DMS 273 (cell line): ENCODE measurements at regions not wholly inside any gene's neighbourhood (a gene's known extent, or its start where the extent isn't known, plus 50 kb on each side); places are given as distances from the start of the nearest gene placed in this dataset.
A peak's percentile ranks its signal among the peaks of the same experiment; 100 is the strongest.

Experiments used
- DNase-seq: peaks from one replicate; lab custom pipeline; 2025; ENCODE audit not compliant: unreplicated experiment; lab: John Stamatoyannopoulos, UW

- no peak for DNase-seq
Measured at GRCh38 chr13:74622284-74622683, 488.1 kb upstream of the KLF12 start.

- DNase-seq: no peak
Measured at GRCh38 chr13:74620711-74621110, 486.5 kb upstream of the KLF12 start.

- no peak for DNase-seq
Measured at GRCh38 chr13:74620308-74620707, 486.1 kb upstream of the KLF12 start.

GRCh38 chr13:74597526-74597925 lies 463.3 kb upstream of the KLF12 start:
- DNase-seq: no peak

GRCh38 chr13:74596691-74597090 lies 462.5 kb upstream of the KLF12 start:
- DNase-seq: no peak

GRCh38 chr13:74593688-74594087 lies 459.5 kb upstream of the KLF12 start:
- no peak for DNase-seq

GRCh38 chr13:74586847-74587246 lies 452.6 kb upstream of the KLF12 start:
- DNase-seq: no peak

- no peak for DNase-seq
Measured at GRCh38 chr13:74576420-74576819, 442.2 kb upstream of the KLF12 start.

GRCh38 chr13:74575729-74576125 lies 441.5 kb upstream of the KLF12 start:
- peak; percentile 66 for DNase-seq

- DNase-seq: peak; percentile 8
Measured at GRCh38 chr13:74574964-74575728, 440.9 kb upstream of the KLF12 start.

- peak; percentile 6 for DNase-seq
Measured at GRCh38 chr13:74573654-74574053, 439.4 kb upstream of the KLF12 start.

GRCh38 chr13:74571811-74572210 lies 437.6 kb upstream of the KLF12 start:
- DNase-seq: no peak

- DNase-seq: no peak
Measured at GRCh38 chr13:74570834-74571233, 436.6 kb upstream of the KLF12 start.

GRCh38 chr13:74570046-74570445 lies 435.8 kb upstream of the KLF12 start:
- no peak for DNase-seq

GRCh38 chr13:74569251-74569650 lies 435.0 kb upstream of the KLF12 start:
- DNase-seq: no peak

GRCh38 chr13:74567485-74567884 lies 433.3 kb upstream of the KLF12 start:
- DNase-seq: no peak

- DNase-seq: no peak
Measured at GRCh38 chr13:74562381-74562780, 428.2 kb upstream of the KLF12 start.

- DNase-seq: no peak
Measured at GRCh38 chr13:74561155-74561554, 427.0 kb upstream of the KLF12 start.

GRCh38 chr13:74560325-74560724 lies 426.1 kb upstream of the KLF12 start:
- no peak for DNase-seq

GRCh38 chr13:74557870-74558269 lies 423.7 kb upstream of the KLF12 start:
- DNase-seq: no peak

- DNase-seq: peak; percentile 1
Measured at GRCh38 chr13:74555651-74556420, 421.6 kb upstream of the KLF12 start.

- DNase-seq: peak; percentile 4
Measured at GRCh38 chr13:74555276-74555625, 421.0 kb upstream of the KLF12 start.
